ENCODE measurements at regions not wholly inside any gene's neighbourhood (a gene's known extent, or its start where the extent isn't known, plus 50 kb on each side); places are given as distances from the start of the nearest gene placed in this dataset.

DNA sequence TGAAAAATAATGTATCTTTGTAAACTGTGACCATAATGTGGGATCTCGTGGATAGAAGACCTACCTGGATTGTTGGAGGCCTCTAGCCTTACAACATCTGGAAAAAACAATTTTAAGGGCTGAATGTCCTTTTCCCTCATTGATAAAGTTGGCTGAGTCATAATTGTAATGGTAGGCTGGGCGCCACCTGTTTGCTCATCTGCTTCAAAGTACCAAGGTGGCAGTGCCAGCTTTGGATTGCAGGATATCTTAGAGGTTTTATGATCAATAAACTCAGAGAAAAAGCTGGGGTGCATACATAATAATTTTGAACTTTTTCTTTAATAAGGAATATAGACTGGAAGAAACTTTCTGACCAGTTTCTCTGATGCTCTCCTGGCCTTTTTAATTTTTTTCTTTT, 653.4 kb downstream of the MMUT start:
- no peak overlapping the region for H3K27ac Mint-ChIP-seq
- no peak for DNase-seq
- no peak for TF ChIP-seq CTCF (IDR thresholded peaks at IDR 0.05)
- H3K36me3 Mint-ChIP-seq (ENCODE audit: low read depth) = no peaks in the 10 kb centered on the region
- ATAC-seq = no peak
- no peaks in the 10 kb centered on the region for H3K4me1 Mint-ChIP-seq (ENCODE audit: low read depth)
- intact Hi-C loops (cut with micrococcal nuclease) = no loop called here
- no peaks in the 10 kb centered on the region for H3K9me3 Mint-ChIP-seq
- CTCF ChIA-PET = no interaction called here
- POLR2A ChIA-PET = no interaction called here
- no peak overlapping the region for H3K4me3 Mint-ChIP-seq
- H3K27me3 Mint-ChIP-seq = no peaks in the 10 kb centered on the region

DNA sequence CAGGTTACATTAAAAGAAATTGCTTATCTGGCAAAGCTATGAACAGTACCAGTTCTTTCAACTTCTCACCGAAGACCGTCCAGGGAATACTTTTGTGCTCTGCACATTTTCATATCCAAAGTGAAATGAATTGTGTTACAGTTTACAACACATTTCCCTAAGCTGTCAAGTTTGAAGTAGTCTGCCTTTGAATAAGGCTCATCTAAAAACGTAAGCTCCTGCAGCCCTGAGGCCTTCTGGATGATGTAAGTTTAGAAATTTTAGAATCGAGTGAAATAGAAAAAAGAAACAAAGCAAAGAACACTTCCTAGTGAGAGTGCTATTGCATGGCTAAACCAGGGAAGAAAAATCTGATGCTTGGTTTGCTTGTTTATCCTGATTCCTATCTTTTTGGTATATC, 653.8 kb downstream of the MMUT start:
- H3K36me3 Mint-ChIP-seq (ENCODE audit: low read depth) = no peaks in the 10 kb centered on the region
- intact Hi-C loops (cut with micrococcal nuclease) = no loop called here
- H3K4me1 Mint-ChIP-seq (ENCODE audit: low read depth) = no peaks in the 10 kb centered on the region
- no peak overlapping the region for H3K4me3 Mint-ChIP-seq
- CTCF ChIA-PET = no interaction called here
- POLR2A ChIA-PET = no interaction called here
- H3K27ac Mint-ChIP-seq = no peak overlapping the region
- no peaks in the 10 kb centered on the region for H3K27me3 Mint-ChIP-seq
- ATAC-seq = no peak
- TF ChIP-seq CTCF (IDR thresholded peaks at IDR 0.05) = no peak
- no peak for DNase-seq
- no peaks in the 10 kb centered on the region for H3K9me3 Mint-ChIP-seq

GRCh38 chr6:48798296-48798695, 664.8 kb downstream of the MMUT start:
- ChIA-PET CTCF (no interaction called here), POLR2A (no interaction called here)
- Mint-ChIP-seq H3K27ac (no peak overlapping the region), H3K4me1 (ENCODE audit: low read depth) (no peaks in the 10 kb centered on the region), H3K9me3 (peaks cover 5% of the 10 kb centered on the region), H3K36me3 (ENCODE audit: low read depth) (no peaks in the 10 kb centered on the region), H3K27me3 (no peaks in the 10 kb centered on the region), H3K4me3 (no peak overlapping the region)
- no peak for TF ChIP-seq CTCF (IDR thresholded peaks at IDR 0.05)
- ATAC-seq (no peak), DNase-seq (no peak)
- intact Hi-C loops (cut with micrococcal nuclease) = no loop called here

GRCh38 chr6:48782225-48782624, 671.2 kb upstream of the PTCHD4 start:
- no peak for DNase-seq
- Mint-ChIP-seq H3K27me3 (no peaks in the 10 kb centered on the region), H3K4me3 (no peak overlapping the region), H3K27ac (no peak overlapping the region), H3K4me1 (ENCODE audit: low read depth) (no peaks in the 10 kb centered on the region), H3K36me3 (ENCODE audit: low read depth) (no peaks in the 10 kb centered on the region), H3K9me3 (peaks cover 8% of the 10 kb centered on the region)
- no peak for TF ChIP-seq CTCF (IDR thresholded peaks at IDR 0.05)
- intact Hi-C loops (cut with micrococcal nuclease) = no loop called here
- ATAC-seq = no peak
- CTCF ChIA-PET = no interaction called here
- POLR2A ChIA-PET = no interaction called here

DNA sequence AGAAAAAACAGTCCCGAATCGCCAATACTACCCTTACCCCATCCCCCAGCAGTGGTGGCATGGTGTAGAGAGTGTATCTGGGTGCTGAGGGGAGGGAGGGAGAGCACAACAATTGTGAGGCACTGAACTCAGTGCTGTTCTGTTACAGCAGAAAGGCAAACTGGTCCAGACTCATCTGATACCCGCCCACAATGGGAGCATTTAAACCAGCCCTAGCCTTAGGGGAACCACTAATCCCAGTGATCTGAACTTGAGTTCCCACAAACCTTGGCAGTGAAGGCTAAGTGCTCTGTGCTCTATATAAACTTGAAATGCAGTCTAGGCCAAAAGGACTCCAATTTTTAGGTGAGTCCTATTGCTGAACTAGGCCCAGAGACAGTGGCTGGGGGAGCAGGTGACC, 666.4 kb upstream of the PTCHD4 start:
- DNase-seq = no peak
- H3K36me3 Mint-ChIP-seq (ENCODE audit: low read depth) = no peaks in the 10 kb centered on the region
- H3K27me3 Mint-ChIP-seq = no peaks in the 10 kb centered on the region
- no peaks in the 10 kb centered on the region for H3K4me1 Mint-ChIP-seq (ENCODE audit: low read depth)
- POLR2A ChIA-PET = no interaction called here
- TF ChIP-seq CTCF (IDR thresholded peaks at IDR 0.05) = no peak
- CTCF ChIA-PET = no interaction called here
- H3K27ac Mint-ChIP-seq = no peak overlapping the region
- H3K9me3 Mint-ChIP-seq = peaks cover 3% of the 10 kb centered on the region
- no peak overlapping the region for H3K4me3 Mint-ChIP-seq
- ATAC-seq = no peak
- intact Hi-C loops (cut with micrococcal nuclease) = no loop called here
